KBM-7 (cell line): ENCODE measurements at regions not wholly inside any gene's neighbourhood (a gene's known extent, or its start where the extent isn't known, plus 50 kb on each side); places are given as distances from the start of the nearest gene placed in this dataset.

ENCODE experiments used
- DNase-seq: peaks from one replicate; pipeline ENCODE4 v3.0.0-alpha.2; 2015
- in situ Hi-C: fragments of 300-500 bp; cut with MboI; formaldehyde crosslinking; loops from 2 replicates; pipeline ENCODE4 v1.14.3; 2020; ENCODE audit warnings: low sequenced_read_pairs, low pct_unique_long_range_greater_than_20kb, mixed read lengths

DNA sequence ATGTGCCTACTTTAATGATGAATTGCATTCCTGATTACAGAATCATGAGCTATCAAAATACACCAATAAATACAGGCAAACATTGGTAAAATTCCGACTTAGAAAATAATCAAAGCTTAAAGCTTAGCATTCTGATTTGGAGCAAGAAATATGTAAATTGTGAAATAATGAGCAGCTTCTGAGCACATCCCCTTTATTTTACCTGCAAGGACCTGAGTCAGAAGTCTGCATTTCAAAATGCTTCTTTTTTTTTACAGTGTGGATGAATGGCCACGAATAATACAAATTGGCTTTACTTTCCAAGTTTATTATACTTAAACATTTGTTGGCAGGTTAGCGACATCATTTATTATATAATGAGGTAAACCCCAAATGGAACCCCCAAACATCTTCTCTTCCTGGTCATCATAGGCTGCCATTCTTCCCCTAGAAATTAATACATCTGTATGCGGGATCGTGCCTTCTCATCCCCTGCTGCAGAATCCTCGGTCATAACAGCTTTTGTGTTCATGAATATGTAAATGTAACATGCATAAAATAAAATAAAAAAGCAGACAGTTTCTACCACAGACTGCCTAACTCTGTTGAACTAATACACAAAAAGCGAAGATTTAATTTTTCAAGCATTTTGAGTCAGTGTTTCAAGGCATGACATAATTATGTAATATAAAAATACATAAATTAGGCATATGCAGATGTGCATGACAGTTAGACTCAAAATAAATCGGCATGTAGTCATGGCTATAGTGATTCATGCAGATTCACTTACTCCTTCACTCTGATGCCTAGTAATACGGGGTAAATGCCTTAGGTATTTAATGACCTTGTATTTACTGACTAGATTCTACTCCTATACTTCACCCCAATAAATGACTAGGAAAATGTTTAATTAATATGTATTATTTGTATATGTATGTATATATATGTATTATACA, 339.7 kb downstream of the USP25 start:
- in situ Hi-C loops, result no loop called here

GRCh38 chr21:16070207-16070651, 340.4 kb downstream of the USP25 start:
- DNase-seq, result no peak
- in situ Hi-C loops, result no loop called here

More for the DNA sequence above, 339.7 kb downstream of the USP25 start:
- no peak for DNase-seq

GRCh38 chr21:16071092-16071491, 341.3 kb downstream of the USP25 start:
- in situ Hi-C loops, result no loop called here
- no peak for DNase-seq

DNA sequence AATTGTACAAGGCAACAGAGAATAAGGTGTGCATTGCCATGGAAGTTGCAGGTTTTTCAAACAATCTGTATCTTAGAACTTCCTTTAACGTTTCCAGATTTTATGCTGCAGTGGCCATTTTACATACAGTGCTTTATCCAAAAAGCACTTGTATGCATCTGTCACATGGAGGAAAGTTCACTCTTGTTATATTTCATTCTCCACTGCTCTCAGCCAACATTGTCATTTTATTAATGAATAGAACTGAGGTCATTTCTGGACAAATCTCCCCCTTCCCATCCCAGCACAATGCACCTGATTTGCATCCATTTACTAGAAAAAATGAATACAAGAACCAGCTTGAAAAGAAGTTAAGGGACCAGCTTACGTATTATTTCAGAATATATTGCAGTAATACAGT, 342.0 kb downstream of the USP25 start:
- in situ Hi-C loops, result no loop called here
- no peak for DNase-seq

DNA sequence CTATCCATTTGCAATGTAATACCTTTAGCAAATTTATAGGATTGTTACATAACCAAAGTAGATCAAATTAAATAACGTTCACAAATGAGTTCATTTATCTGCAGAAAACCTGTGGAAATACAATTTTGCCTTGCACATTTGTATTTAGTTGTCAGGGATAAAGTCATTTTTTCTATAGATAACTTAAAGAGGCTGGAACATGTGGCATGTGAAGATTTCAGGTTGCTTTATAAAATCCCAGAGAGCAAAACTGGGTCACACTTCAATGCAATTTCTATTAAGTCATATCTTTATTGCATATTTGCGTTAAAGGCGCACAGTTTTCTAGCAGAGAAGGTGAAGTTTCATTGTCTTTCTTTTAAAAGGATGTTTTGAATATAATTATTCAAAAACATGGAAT, 342.4 kb downstream of the USP25 start:
- in situ Hi-C loops, result no loop called here
- no peak for DNase-seq

DNA sequence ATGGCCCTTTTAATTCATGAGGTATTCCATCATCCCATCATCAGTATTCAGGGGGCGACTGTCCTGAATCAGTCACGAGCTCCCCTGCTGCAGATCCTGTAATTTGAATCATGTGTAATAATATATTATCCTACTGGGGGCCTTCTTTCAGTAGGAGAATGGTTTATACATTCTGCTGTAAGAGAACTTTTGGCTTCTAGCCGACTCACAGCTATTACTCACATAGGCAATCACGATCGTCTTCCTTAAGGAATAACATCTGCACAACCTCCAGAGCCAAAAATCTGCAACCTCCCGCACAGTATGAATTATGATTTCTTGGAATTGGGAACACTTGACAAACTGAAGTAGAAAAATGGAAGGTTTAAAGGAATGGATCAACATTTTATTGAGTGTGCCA, 343.0 kb downstream of the USP25 start:
- DNase-seq, result no peak
- in situ Hi-C loops, result no loop called here

DNA sequence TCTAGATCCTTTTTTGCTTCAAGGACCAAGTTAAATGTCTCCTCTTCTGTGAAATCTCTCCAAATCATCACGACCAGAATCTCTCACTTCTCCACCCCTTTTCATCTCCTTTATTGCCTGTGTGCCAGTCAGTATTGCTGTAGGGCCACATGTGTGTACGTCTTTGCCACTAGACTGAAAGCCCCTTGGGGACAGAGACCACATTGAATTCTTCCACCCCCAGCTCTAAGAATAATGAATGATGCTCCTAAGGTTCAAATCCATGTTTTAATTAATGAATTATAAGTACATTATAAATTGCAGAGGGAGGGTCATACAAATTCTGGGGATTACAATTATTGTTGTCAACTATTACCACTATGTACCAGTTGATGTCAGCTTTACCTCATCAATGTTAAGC, 343.8 kb downstream of the USP25 start:
- no peak for DNase-seq
- in situ Hi-C loops, result no loop called here

GRCh38 chr21:16074950-16075489, 345.2 kb downstream of the USP25 start:
- in situ Hi-C loops, result no loop called here
- DNase-seq, result no peak

DNA sequence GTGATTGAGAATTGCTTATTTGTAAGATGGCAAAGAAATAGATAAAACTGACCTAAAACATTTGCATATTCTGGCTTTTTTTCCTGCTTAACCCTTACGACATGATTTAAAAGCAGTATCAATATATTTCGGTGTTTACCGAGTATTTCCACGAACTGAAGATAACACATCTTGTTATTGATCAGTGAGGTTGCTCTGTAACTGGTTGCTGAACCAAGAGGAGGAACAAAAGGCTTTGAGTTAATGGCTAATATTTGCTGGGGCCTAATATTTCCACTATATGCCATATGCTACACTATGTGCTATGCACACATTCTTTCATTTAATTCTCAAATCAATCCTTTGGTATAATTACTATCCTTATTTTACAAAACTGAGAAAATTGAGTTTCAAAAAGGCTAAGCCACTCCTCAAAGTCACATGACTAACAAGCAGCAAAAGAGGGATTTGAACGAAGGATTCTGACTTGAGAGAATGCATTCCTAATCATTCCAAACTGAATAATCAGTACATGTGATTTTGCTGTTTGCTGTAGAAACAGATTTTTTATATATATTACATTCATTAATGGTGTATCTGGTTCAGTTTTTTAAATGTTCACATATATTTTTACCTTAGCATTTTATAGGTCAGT, 346.0 kb downstream of the USP25 start:
- DNase-seq, result no peak
- in situ Hi-C loops, result no loop called here

- no peak for DNase-seq
- in situ Hi-C loops, result no loop called here
These were observed 346.7 kb downstream of the USP25 start for GRCh38 chr21:16076465-16076864.

- no peak for DNase-seq
- in situ Hi-C loops, result no loop called here
These were observed 348.6 kb downstream of the USP25 start for GRCh38 chr21:16078382-16078781.

GRCh38 chr21:16079830-16080229, 350.0 kb downstream of the USP25 start:
- in situ Hi-C loops, result no loop called here

GRCh38 chr21:16081304-16081703, 351.5 kb downstream of the USP25 start:
- in situ Hi-C loops, result no loop called here
- no peak for DNase-seq

More at GRCh38 chr21:16079830-16080229, 350.0 kb downstream of the USP25 start:
- DNase-seq, result no peak

- peak; percentile 44 for DNase-seq
- in situ Hi-C loops, result no loop called here
These were observed 352.4 kb downstream of the USP25 start for GRCh38 chr21:16082038-16082816.

GRCh38 chr21:16084776-16085364, 355.1 kb downstream of the USP25 start:
- no peak for DNase-seq
- in situ Hi-C loops, result no loop called here

DNA sequence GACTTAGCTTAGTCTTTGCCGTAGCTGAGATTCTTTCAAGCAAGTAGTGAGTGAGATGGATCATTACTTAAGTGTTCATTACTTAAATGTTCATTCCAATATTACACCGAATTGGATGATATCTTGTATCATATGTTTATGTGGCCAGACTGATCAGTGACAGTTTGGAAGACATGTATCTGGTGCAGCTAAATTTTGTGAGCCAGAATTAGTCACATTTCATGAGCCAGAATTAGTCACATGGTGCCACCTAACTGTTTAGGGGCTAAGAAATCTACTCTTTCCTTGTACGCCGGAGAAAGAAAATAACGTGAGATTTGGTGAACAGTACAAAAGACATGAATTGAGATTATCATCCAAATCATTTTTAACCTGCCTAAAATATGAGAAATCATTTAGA, 355.6 kb downstream of the USP25 start:
- DNase-seq, result no peak
- in situ Hi-C loops, result no loop called here

DNA sequence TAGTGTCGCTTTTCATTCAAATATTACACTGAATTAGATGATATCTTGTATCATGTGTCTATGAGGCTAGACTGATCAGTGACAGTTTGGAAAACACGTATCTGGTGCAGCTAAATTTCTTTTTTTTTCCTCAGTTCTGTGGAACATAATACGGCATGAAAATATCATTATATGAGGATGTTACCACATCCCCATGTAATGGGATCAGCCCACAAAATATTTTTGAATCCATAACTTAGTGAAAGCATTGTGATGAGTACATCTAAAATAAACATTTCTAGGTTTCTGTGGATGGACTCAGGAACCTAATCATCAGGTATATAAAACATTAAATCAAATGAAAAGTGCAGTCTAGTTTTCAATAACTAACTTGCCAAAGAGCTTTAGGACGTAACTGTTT, 356.3 kb downstream of the USP25 start:
- DNase-seq, result no peak
- in situ Hi-C loops, result no loop called here

- no peak for DNase-seq
- in situ Hi-C loops, result no loop called here
These were observed 357.2 kb downstream of the USP25 start for GRCh38 chr21:16086936-16087335.

- in situ Hi-C loops, result no loop called here
- DNase-seq, result no peak
These were observed 357.7 kb downstream of the USP25 start for GRCh38 chr21:16087523-16087922.
